NCI-H748 (cell line): ENCODE measurements at regions not wholly inside any gene's neighbourhood (a gene's known extent, or its start where the extent isn't known, plus 50 kb on each side); places are given as distances from the start of the nearest gene placed in this dataset.

Source experiments
- DNase-seq: peaks from one replicate; lab custom pipeline; 2025; ENCODE audit not compliant: unreplicated experiment; lab: John Stamatoyannopoulos, UW

GRCh38 chr12:114254998-114255397, 150.9 kb downstream of the TBX5 start:
- DNase-seq: no peak

- DNase-seq: no peak
Measured at GRCh38 chr12:114253976-114254778, 151.8 kb downstream of the TBX5 start.

GRCh38 chr12:114248527-114248926, 157.4 kb downstream of the TBX5 start:
- DNase-seq: no peak

- no peak for DNase-seq
Measured at GRCh38 chr12:114245555-114245954, 160.4 kb downstream of the TBX5 start.

- DNase-seq: peak; percentile 8
Measured at GRCh38 chr12:114241973-114242434, 163.9 kb downstream of the TBX5 start.

GRCh38 chr12:114240288-114240687, 165.7 kb downstream of the TBX5 start:
- no peak for DNase-seq

- DNase-seq: no peak
Measured at GRCh38 chr12:114238808-114239207, 167.1 kb downstream of the TBX5 start.

- no peak for DNase-seq
Measured at GRCh38 chr12:114237230-114237629, 168.7 kb downstream of the TBX5 start.

DNA sequence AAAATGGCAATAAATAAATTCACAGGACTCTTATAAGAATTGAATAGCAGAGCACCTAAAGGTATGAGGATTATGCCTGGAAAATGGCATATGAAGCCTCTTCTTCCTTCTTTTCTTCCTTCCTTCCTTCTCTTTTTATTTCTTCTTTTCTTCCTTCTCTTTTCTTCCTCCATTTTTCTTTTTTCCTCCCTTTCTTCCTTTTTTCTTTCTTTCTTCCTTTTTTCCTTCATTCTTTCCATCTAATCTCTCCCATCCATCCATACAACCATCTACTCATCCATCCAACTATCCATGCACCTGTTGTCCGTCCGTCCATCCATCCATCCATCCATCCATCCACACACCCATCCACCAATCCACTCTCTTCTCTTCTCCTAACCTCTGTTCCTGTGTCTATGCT, 173.8 kb downstream of the TBX5 start:
- DNase-seq: no peak

GRCh38 chr12:114229150-114229549, 176.8 kb downstream of the TBX5 start:
- DNase-seq: no peak

GRCh38 chr12:114226241-114226928, 179.6 kb downstream of the TBX5 start:
- DNase-seq: no peak

DNA sequence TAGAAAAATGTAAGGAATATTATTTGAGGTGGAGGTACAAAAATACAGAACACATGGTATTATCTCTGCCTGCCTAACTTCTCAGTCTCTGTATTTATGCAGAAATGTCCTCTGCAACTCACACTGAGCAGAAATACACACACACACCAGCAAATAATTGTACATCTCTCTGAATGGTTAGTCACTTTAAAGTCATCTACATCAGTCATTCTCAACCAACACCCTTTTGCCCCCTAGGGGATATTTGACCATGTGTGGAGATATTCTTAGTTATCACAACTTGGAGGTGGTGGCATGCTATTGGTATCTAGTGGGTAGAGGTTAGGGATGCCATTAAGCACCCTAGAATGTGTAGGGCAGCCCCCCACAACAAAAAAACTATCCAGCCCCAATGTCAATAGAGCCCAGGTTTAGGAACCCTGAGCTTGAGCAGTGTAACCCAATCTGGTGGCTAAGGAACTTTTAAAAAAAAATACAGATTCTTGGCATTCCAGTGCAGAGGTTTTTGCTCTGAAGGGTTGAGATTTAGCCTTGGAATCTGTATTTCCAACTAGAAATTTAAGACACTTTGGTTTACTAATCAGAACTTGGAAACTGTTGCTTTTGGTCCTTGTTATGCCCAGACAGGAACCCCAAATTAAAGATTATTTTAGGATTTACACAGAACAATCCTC, 183.8 kb downstream of the TBX5 start:
- DNase-seq: no peak

DNA sequence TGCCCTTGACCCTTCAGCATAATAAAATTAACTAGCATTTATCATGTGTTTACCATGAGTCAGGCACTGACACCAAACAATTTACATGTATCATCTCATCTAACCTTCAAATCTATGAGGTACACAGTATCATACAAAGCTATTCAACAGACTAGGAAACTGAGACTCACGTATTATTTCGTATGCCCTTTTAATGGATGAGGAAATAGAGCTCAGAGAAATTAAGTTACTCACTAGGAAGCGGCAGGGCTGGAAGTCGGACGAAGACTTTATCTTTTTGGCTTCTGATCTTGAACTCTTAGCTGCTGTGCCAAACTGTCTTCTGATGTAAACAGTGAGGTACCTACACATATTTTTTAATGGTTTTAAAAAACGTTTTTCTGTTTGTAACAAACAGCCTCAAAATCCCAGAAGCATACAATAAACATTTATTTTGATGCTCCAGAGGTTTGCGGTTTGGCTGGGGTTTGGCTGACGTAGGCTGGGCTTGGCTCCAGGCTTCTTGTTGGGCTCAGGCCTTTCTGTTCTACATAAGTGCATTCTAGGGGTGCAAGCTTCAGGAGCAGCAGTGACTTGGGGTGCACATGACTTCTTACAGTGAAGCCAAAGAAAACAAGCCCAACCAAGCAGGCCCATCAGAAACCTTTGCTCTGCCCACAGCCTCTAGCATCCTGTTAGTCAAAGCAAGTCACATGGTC, 184.7 kb downstream of the TBX5 start:
- DNase-seq: no peak

- DNase-seq: peak; percentile 69
Measured at GRCh38 chr12:114220311-114220710, 185.6 kb downstream of the TBX5 start.

GRCh38 chr12:114218136-114218535, 187.8 kb downstream of the TBX5 start:
- no peak for DNase-seq

GRCh38 chr12:114215746-114216145, 190.2 kb downstream of the TBX5 start:
- peak; percentile 38 for DNase-seq

- peak; percentile 31 for DNase-seq
Measured at GRCh38 chr12:114213055-114213581, 192.8 kb downstream of the TBX5 start.

GRCh38 chr12:114209861-114210260, 196.1 kb downstream of the TBX5 start:
- DNase-seq: peak; percentile 92

GRCh38 chr12:114206525-114206924, 199.4 kb downstream of the TBX5 start:
- no peak for DNase-seq

GRCh38 chr12:114201794-114202193, 204.2 kb downstream of the TBX5 start:
- DNase-seq: no peak

DNA sequence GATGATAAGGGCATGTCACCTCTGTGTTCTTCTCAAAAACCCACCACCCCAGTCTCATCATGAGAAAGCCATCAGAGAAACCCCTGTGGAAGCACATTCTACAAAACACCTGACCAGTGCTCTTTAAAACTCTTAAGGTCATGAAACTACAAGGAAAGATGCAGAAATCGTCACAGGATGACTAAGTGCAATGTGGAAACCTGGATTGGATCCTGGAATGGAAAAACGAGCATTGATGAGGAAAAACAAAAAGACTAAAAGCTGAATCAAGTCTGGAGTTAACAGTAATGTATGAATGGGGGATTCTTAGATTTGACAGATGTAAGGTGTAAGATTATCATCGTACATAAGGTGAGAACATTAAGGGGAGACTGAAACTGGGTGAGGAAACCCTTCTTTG, 211.0 kb downstream of the TBX5 start:
- DNase-seq: no peak
